GM23338 (cell line): ENCODE measurements at regions not wholly inside any gene's neighbourhood (a gene's known extent, or its start where the extent isn't known, plus 50 kb on each side); places are given as distances from the start of the nearest gene placed in this dataset.

Source experiments
- ATAC-seq: fragments of 200-7000 bp; cut with Tn5 transposase; 3 replicates; pipeline ENCODE4 v1.9.1; 2020
- DNase-seq: peaks from one replicate; pipeline ENCODE4 v3.0.0-alpha.2; 2015; ENCODE audit warnings: low spot score
- H2AFZ ChIP-seq: fragments of 200-600 bp; sonication (generic); 2 replicates; pipeline ENCODE4 v1.8.0; 2016; ENCODE audit warnings: antibody characterized with exemption, mild to moderate bottlenecking, moderate library complexity
- H3F3A ChIP-seq: fragments of 200-600 bp; sonication (generic); replicated peaks from 2 replicates; pipeline ENCODE4 v1.8.0; 2017; ENCODE audit warnings: antibody characterized with exemption, mixed run types, low read depth
- H3K27ac ChIP-seq: fragments of 200-600 bp; sonication (generic); 2 replicates; pipeline ENCODE4 v1.6.1; 2016; ENCODE audit warnings: low read depth
- H3K27me3 ChIP-seq: fragments of 200-600 bp; sonication (generic); 2 replicates; pipeline ENCODE4 v1.8.0; 2016; ENCODE audit warnings: mild to moderate bottlenecking, mixed run types, moderate library complexity; ENCODE audit not compliant: insufficient read depth
- H3K36me3 ChIP-seq: fragments of 200-600 bp; sonication (generic); 2 replicates; pipeline ENCODE4 v1.8.0; 2016; ENCODE audit warnings: mild to moderate bottlenecking; ENCODE audit not compliant: insufficient read depth
- H3K4me1 ChIP-seq: fragments of 200-600 bp; sonication (generic); 2 replicates; pipeline ENCODE4 v1.8.0; 2016; ENCODE audit warnings: mild to moderate bottlenecking, moderate library complexity; ENCODE audit not compliant: insufficient read depth
- H3K4me2 ChIP-seq: fragments of 200-600 bp; sonication (generic); 2 replicates; pipeline ENCODE4 v1.7.1; 2017; ENCODE audit warnings: mixed run types
- H3K4me3 ChIP-seq: fragments of 200-600 bp; sonication (generic); 2 replicates; pipeline ENCODE4 v1.6.1; 2016; ENCODE audit warnings: mixed run types
- H3K79me2 ChIP-seq: fragments of 200-600 bp; sonication (generic); replicated peaks from 2 replicates; pipeline ENCODE4 v1.8.0; 2017; ENCODE audit warnings: mild to moderate bottlenecking; ENCODE audit not compliant: insufficient read depth
- H3K9me2 ChIP-seq: fragments of 200-600 bp; sonication (generic); 2 replicates; pipeline ENCODE4 v1.8.0; 2017; ENCODE audit not compliant: insufficient read depth
- H4K20me1 ChIP-seq: fragments of 200-600 bp; sonication (generic); replicated peaks from 2 replicates; pipeline ENCODE4 v1.8.0; 2017; ENCODE audit warnings: mild to moderate bottlenecking; ENCODE audit not compliant: insufficient read depth
- H3K27ac Mint-ChIP-seq: 2 replicates; pipeline ENCODE4 v1.8.0; 2020; ENCODE audit warnings: inconsistent platforms, mild to moderate bottlenecking, moderate library complexity, mixed read lengths
- H3K27me3 Mint-ChIP-seq: 3 replicates; pipeline ENCODE4 v1.8.0; 2022; ENCODE audit warnings: low read depth, mild to moderate bottlenecking, moderate library complexity, mixed read lengths, inconsistent platforms; ENCODE audit not compliant: insufficient read depth, poor library complexity
- H3K36me3 Mint-ChIP-seq: 3 replicates; pipeline ENCODE4 v1.8.0; 2021; ENCODE audit warnings: low read depth, mild to moderate bottlenecking, inconsistent platforms, moderate library complexity, mixed read lengths
- H3K4me1 Mint-ChIP-seq: 3 replicates; pipeline ENCODE4 v1.8.0; 2020; ENCODE audit warnings: mild to moderate bottlenecking, inconsistent platforms, mixed read lengths
- H3K4me3 Mint-ChIP-seq: 3 replicates; pipeline ENCODE4 v1.8.0; 2021; ENCODE audit warnings: moderate library complexity, mild to moderate bottlenecking, inconsistent platforms, mixed read lengths
- H3K9me3 Mint-ChIP-seq: 3 replicates; pipeline ENCODE4 v1.8.0; 2020; ENCODE audit warnings: moderate library complexity, mild to moderate bottlenecking, inconsistent platforms, mixed read lengths
- CTCF ChIP-seq, 2 experiments: fragments of 200-600 bp in 1 of 2; sonication (generic) in 1 of 2; conservative IDR thresholded peaks; 2 replicates each; pipeline versions ENCODE4 v1.5.1 to v1.6.1; 2016 to 2017; ENCODE audit warnings: antibody characterized with exemption in 2 of 2, low read depth in 2 of 2, mild to moderate bottlenecking in 2 of 2, moderate library complexity in 1 of 2
- ETS1 ChIP-seq: IDR thresholded peaks from 2 replicates; pipeline ENCODE4 v1.6.1; 2016; ENCODE audit warnings: antibody characterized with exemption
- EZH2 ChIP-seq: fragments of 200-600 bp; sonication (generic); IDR thresholded peaks from one replicate; pipeline ENCODE4 v1.8.0; 2017; ENCODE audit warnings: antibody characterized with exemption, mild to moderate bottlenecking, low read depth; ENCODE audit not compliant: unreplicated experiment
- EZH2phosphoT487 ChIP-seq: fragments of 200-600 bp; sonication (generic); IDR thresholded peaks from one replicate; pipeline ENCODE4 v1.8.1; 2018; ENCODE audit warnings: antibody characterized with exemption; ENCODE audit not compliant: unreplicated experiment
- JUNB ChIP-seq: IDR thresholded peaks from one replicate; pipeline ENCODE4 v1.6.1; 2016; ENCODE audit warnings: antibody characterized with exemption; ENCODE audit not compliant: unreplicated experiment
- POLR2AphosphoS5 ChIP-seq: IDR thresholded peaks from 2 replicates; pipeline ENCODE4 v1.6.1; 2016; ENCODE audit warnings: antibody characterized with exemption, low read depth
- STAT1 ChIP-seq: IDR thresholded peaks from one replicate; pipeline ENCODE4 v1.6.1; 2016; ENCODE audit warnings: antibody characterized with exemption; ENCODE audit not compliant: unreplicated experiment
- ZNF462 ChIP-seq: fragments of 250-450 bp; sonication (Bioruptor Pico); IDR thresholded peaks from 2 replicates; pipeline ENCODE4 v1.5.0; 2020; ENCODE audit warnings: mild to moderate bottlenecking, moderate library complexity

GRCh38 chr16:56120447-56121155 lies 70.7 kb upstream of the GNAO1 start (continued):
- TF ChIP-seq ETS1 (no peak), CTCF (conservative IDR thresholded peaks at IDR 0.05; ENCODE audit: low read depth in 2 of 2) (no peak)

- no peaks in the 10 kb centered on the region for H3F3A ChIP-seq
- peaks cover 27% of the 10 kb centered on the region for H3K4me1 Mint-ChIP-seq
- H3K27me3 ChIP-seq, result no peaks in the 10 kb centered on the region
- no peak overlapping the region for H2AFZ ChIP-seq
- H4K20me1 ChIP-seq, result no peaks in the 10 kb centered on the region
- H3K79me2 ChIP-seq, result no peaks in the 10 kb centered on the region
- H3K36me3 Mint-ChIP-seq, result no peaks in the 10 kb centered on the region
- H3K9me3 Mint-ChIP-seq, result no peaks in the 10 kb centered on the region
- peaks cover 26% of the 10 kb centered on the region for H3K4me1 ChIP-seq
- no peak overlapping the region for H3K4me3 Mint-ChIP-seq
- TF ChIP-seq JUNB (no peak), STAT1 (no peak), EZH2phosphoT487 (no peak), EZH2 (no peak), POLR2AphosphoS5 (no peak), ZNF462 (CRISPR knock-in tag) (no peak)
- H3K27me3 Mint-ChIP-seq, result no peaks in the 10 kb centered on the region
- no peak overlapping the region for H3K27ac ChIP-seq
- no peak overlapping the region for H3K4me2 ChIP-seq
- H3K4me3 ChIP-seq, result no peak overlapping the region
- no peaks in the 10 kb centered on the region for H3K36me3 ChIP-seq
- no peak for DNase-seq
- ATAC-seq, result no peak
- H3K9me2 ChIP-seq, result no peaks in the 10 kb centered on the region; the same call in 1 of the 2 replicates
- H3K27ac Mint-ChIP-seq, result no peak overlapping the region
These were observed 72.2 kb upstream of the GNAO1 start for GRCh38 chr16:56119133-56119532.
